CD1c-positive myeloid dendritic cell (primary cell): ENCODE measurements at regions not wholly inside any gene's neighbourhood (a gene's known extent, or its start where the extent isn't known, plus 50 kb on each side); places are given as distances from the start of the nearest gene placed in this dataset.

Experiments
- DNase-seq: peaks from one replicate; pipeline ENCODE4 v3.0.0-alpha.2; 2016; ENCODE audit errors: extremely low spot score

DNA sequence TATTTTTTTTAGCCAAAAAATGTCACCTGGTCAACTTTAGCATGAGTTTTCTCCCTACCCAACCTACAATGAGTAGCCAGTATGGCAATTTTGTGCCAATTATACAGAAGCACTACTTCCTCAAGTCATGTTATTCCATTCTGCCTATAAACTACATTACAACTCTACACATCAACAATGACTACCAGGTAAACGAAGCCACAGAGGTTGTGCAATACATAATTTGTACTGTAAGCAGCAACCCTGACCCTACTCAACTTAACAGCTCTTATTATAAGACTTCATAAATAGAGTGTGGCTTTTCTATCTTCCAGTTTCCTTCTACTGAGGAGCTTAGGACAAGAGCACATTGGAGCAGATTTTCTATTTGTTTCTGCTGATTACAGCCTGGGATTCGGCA lies 160.5 kb downstream of the HS3ST1 start:
- no peak for DNase-seq

DNA sequence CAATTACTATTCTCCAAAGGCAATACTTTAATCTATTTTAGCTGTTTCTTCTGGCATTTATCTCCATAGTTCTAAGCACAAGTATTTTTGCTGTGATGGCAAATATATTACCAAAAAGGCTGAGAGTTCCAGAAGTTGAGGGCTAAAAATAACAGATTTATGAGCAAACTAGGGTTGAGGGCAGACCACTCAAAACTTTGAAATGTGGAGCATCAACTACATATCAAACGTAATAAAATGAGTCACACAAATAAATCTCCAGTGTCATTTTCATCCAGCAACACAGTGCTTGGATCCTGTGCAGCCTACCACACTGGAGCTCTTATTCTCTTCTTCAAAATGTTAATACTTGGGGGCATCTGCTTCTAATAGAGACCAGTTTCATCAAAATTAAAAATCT lies 163.9 kb downstream of the HS3ST1 start:
- DNase-seq = no peak

DNA sequence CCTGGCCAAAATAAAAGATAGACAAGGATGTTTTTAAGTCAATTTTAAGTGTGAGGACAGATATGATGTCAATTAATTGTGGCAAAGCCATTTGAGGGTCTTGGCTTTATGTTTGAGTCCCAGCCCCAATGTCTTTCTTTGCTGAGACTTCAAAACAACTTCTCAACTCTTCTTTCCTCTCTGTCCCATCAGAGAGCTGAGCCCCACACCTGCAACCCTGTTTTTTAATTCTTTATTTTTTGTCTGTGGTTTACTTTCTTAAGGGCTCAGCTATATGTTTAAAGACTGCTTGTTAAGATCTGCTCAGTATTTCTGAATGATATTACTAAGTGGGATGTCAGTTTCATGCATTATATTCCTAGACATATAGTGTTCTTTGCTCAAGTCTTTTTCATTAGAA lies 164.3 kb downstream of the HS3ST1 start:
- no peak for DNase-seq

DNA sequence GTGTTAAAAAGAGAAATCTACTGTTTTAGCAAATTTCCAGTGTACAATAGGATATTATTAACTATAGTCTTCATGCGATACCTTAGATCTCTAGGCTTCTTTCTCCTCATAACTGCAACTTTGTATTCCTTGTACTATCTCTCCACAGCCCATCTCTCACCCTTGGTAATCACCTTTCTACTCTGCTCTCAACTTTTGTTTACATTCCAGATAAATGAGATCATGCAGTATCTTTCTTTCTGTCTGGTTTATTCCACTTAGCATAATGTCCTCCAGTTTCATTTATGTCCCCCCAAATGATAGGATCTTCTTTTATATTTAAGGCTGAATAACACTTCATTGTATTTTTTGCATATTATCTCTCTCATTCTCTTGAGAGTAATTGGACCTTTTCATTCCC lies 165.5 kb downstream of the HS3ST1 start:
- DNase-seq = no peak

DNA sequence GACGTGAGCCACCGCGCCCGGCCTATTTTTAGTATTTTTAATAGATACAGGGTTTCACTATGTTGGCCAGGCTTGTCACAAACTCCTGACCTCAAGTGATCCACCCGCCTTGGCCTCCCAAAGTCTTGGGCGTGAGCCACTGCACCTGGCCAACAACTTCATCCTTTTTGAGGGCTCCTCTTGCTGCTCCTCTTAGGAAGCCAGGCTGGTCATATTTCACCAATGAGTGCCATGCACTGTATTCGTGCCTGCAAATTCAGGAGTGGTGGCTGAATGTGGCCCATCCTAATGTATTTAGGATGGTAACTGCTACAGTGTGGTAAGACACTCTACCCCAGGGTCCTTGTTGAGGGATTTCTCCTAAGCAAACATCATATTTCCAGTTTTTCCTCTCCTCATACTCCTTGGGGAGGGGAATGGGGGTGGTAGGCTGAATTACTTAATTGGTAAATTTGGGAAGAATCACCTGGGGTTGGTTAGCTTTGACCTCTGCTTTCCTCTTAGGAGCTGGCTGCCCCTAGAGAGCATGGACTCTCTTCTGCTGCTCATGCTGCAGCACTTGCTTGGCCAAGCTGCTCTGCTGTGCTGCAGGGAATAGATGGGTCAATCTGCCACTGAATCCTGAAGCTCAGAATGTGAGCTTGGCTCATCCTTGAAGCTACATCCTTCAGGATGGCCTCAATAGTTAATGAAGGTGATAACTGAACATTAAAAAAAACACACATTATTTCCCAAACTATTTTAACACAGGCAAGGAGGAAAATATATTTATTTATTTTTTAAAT lies 167.4 kb downstream of the HS3ST1 start:
- no peak for DNase-seq

DNA sequence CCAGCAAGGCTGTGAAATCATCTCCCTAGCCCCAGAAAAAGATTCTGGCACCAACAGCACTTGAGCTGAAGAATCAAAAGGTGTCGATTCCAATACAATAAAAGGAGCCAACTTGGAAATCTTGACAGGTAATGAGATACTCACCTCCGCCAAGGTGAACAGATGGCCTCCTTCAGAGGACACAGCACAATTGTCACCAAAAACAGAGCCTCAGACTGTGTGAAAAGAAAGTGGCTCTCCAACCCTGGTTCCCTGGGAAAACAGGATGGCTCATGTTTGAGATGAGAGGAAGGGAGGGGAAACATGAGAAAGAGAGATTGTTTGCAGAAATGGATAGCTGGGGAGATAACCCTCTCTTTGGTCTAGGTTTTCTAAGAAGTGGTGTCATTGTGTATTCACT lies 168.9 kb downstream of the HS3ST1 start:
- no peak for DNase-seq

DNA sequence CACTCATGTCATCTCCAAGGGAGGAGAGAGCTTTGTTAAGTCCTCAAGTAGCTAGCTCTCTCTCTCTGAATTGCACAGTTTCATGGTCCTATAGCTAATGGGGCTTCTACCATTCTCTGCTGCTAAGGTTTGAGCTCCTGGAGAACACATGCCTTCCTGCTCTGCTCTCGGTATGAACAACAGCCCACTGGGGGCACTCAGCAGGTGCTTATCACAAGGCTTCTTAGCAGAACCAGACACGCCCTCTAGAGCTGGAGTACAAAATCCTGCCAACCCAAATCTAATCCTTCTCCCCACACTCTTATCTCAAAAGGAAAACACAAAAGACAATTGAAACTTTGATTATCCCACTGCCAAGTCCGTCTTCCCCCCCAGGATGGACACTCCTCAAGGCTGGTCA lies 176.5 kb downstream of the HS3ST1 start:
- no peak for DNase-seq

DNA sequence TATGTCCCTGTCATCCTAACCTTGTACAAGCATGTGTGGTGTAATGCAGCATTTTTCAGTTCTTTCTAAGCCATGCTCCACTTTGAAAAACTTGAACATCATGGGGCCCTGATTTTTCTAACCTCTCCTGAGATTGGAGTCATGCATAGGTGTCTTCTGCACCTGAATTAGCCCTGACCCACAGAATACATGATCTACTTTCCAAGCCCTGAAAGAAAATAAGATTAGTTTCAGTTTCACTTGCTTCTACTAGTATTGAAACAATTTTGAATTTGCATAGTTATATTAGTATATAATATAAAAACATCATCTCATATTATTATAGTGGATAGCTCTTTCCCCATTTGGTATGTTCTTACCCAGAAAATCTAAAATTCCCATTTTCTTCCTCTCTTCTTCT lies 178.2 kb downstream of the HS3ST1 start:
- no peak for DNase-seq

DNA sequence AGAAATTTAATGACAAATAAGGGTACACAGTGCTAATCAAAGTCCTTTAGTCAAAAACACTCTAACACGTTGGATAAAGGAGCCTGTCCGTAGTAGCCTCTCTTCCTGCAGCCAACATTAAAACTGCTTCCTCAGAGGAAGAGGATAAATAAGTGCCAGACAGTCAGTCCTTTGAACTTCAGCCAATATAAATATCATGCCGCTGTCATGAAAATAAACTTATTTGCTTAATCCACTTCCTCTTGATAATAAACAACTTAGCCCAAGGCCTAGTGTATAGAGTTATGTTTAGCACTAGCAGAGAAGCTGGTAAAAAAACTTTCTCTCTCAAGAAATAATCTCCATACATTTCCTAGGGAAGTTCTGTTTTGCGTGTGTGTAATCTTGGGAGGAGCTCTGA lies 196.7 kb downstream of the HS3ST1 start:
- no peak for DNase-seq

DNA sequence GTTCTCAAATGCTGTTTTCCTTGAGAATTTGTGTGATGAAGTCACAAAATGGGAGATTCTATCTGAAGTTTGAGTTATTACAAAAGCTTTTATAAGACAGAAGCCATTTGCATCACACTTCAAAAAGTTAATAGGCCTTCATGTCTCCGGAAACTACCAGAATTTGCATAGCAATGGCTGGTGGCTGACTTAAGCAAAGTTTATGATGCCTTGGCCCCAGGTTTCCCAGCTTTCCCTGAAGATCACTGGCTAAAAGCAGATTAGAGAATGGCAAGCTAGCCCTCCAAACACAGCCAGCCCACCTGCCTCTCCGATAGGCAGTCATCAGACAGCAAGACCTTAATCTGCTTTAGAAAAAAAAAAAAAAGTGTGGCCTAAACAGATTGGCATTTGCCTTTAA lies 197.8 kb downstream of the HS3ST1 start:
- DNase-seq = no peak

DNA sequence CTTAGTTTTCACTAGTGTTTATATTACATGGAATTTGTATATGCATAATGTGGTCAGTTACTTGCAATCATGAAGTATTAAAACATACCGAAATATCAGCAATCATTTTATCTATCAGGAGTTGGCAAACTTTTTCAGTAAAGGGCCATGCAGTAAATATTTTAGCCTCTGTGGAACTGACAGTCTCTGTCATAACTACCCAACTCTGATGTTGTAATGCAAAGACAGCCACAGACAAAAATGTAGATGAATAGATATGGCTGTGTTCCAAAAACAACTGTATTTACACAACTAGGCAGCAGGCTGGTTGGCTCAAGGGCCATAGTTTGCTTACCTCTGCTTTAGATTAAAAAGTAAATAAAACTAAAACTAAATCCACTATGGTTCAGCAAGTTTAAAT lies 200.2 kb downstream of the HS3ST1 start:
- no peak for DNase-seq

DNA sequence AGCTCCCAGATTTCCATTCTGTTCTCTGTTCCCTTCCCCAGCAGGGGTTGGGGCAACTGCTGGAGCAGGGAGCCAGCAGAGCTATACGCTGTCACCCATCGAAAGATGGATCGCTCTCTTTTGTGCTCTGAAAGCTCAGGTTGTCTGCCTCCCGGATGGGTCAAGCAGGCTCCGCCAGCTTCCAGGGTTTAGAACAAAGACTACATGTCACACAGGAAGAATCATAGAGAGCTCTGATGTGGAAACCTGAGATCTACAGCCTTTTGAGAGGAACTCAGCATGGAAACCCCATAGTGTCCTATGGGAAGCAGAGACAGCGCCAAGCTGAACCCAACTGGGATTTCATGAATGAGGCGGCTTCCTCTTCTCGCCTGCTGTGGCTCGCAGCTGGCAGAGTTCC lies 205.4 kb downstream of the HS3ST1 start:
- DNase-seq = no peak

DNA sequence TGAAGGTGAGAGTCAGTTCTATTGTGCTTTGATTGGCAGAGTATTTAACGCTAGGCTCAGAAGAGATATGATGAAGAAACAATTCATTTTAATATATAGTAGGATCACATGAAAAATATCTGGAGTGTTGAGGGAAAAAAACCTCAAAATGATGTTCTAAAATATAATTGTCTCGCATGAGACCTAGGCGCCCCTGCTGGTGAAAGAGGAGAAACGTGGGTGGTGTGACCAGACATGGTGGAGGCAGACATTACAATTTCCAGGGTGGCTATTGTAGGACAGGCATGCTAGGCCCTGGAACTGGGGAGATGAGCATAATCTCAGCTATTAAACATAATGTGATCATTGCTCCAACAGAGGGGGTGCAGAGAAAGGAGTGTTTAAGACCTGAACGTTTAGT lies 210.0 kb downstream of the HS3ST1 start:
- no peak for DNase-seq

DNA sequence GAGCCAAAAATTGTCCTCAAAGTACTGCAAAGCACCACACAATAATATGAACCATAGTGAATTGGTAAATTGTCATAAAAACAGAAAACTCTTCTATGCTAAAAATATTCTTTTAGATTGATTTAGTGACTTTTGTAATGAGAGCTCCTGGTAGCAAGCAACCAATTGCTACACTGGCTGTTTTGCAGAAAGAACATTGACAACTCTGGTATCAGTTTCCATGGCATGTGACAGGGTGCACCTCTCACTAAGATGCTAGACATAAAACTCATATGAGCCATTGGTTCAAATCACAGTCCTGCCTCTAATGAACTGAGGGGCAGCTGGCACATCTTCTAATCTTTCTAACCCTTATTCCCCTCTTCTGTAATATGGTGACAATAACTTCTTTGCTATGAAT lies 212.2 kb downstream of the HS3ST1 start:
- DNase-seq = no peak

DNA sequence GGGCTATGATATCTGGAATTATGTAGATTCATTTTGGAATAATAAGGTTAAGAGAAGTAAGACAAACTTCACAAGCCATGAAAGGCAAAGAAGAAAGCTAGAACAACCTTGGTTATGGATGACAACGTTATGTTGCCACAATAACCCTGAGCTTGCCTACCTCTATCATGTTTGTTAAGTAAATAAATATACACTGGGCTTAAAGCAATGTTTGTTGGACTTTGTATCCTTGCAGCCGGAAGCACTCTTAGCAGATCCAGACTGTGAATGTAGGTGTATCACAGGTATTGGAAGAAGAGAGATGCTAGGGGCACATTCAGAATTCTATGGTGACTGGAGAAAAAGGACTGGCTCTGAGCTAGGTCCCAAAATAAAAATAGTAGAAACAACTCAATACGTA lies 214.4 kb downstream of the HS3ST1 start:
- no peak for DNase-seq

DNA sequence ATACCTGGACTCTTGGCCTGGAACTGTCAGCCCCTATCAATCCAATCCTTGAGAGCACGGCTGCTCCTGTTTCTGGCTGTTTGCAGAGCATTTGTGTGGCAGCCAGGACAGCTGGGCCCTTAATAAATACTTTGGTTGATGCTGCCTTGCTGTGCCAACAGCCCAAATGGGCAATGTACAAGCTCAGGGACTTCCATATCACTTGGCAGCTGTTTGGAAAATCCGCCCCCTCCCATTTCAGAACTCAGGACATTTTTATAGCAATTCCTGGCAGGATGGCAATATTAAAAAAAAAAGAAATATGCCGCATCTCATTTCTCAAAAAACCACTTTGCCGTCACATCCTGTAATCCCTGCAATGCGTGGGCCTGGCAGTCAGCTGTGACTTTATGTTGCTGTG lies 218.9 kb downstream of the HS3ST1 start:
- DNase-seq = no peak

DNA sequence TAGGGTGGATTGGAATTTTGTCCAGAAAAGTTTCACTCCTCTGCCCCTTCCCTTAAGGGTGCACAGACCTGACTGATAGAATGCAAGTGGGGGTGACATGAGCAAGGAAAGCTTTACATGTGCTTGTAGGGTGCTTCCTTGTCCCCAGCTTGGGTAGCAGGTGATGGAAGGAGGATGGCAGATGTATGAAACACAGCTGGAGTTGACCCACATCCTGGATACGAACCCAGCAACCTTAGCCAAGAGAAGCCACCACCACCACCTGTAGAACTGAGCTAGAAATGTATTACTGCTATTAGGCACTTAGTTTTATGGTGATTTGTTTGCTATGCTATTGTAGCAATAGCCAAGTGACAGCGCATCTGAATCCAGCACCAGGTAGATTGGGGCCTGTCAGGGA lies 227.4 kb downstream of the HS3ST1 start:
- no peak for DNase-seq

DNA sequence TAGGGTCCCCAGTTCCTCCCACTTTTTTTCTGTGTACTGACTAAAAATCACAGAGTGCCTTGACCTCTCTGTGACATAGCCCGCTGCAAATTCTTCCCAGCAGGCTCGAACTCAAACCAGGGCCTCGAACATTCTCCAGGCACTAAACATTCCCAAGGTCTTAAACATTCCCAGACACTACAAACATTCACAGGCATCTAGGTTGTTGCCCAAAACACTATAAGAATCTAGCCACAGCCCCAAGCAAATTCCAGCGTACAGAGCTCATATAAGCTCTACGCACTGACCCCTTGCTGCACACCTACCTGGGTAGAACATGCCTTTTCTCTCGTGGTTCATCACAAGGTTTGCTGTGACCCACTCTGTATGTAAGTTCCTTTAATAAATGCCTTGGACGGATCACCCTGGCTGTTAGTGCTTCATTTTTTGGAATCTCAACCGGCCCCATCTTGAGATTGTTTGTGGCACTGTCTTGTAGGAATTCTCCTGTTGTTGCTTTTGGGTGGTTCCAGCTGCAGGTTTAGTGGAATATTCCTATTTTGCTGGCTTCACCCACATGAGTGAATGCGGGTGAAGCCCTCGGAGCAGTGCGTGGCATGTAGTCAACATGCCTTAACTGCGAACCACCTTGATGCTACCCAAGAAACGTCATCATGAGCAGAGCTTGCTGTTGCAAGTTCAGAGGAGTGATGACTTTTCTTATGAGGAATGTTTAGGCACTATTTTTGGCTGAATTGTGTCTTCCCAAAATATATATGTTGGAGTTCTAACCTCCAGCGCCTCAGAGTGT lies 230.0 kb downstream of the HS3ST1 start:
- no peak for DNase-seq

DNA sequence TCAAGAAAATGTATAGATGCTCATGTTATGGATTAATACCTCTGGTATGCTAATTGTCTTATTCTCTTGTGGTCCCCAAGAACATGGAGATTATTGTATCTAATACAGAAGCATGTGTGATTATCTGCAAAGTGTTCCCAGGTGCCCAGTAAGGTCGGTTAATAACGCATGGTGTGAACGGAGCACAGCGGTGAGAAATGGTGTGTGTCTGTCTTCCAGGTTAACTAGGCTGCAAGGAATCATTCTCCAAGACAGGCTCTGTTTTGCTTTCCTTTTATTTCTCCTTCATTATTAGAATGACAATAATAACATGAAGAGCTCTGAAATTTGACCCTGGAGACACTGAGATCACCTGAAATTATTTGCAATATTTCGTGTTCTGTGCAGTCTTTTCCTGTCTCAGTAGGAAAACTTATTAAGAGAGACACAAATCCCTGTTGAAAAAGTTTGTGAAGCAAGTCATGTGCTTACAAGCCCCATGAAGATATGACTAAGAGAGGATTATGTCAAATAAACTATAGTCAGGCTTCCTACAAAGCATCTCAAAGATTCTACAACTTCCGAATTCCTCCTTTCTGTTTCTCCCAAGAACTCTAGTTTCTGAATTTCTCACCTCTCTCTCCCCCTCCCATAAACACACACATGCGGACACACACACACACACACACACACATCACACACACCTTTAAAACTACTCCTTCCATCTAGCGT lies 230.9 kb downstream of the HS3ST1 start:
- DNase-seq = no peak

DNA sequence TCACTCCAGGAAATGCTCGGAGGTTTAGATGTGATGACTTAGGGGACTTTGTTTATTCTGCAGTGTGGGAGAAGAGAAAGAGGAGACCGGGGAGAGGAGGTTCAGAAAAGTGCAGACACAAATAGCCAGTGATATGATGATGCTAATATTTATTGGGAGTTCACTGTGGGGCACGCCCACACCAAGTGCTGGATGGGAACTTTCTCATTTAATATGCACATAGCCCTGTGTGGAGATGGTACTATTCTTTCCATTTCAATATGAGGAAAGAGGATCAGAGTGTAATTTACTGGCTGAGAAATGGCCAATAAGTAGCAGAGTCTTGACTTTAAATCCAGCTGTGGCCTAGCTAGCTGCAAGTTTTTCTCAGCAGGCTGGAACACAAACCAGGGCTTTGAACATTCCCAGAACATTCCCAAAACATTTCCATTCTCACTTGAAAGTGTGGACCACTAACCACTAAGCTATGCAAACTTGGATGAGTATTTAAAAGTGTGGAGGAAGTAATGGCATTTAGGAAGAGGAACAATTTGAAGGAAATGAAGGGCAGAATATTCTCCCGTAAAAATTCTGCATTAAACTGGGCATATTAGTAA lies 231.7 kb downstream of the HS3ST1 start:
- no peak for DNase-seq

DNA sequence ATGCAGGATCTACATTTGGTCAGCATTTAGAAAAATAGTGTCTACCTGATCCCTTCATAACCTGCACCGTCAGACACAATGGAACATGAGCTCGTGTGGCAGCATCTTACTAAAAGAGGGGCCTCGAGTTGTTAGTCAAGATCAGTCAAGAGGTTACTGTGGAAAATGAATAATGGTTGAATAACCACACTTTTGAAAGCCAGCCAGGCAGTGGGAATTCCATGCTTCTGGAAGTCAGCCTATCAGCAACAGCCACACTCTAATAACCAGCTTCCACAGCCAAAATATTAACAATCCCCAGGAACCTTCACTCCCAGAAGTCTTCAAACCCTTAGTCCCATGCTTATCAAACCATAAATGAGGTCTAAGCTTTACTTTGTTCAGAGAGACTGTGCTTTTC lies 234.3 kb downstream of the HS3ST1 start:
- DNase-seq = no peak

DNA sequence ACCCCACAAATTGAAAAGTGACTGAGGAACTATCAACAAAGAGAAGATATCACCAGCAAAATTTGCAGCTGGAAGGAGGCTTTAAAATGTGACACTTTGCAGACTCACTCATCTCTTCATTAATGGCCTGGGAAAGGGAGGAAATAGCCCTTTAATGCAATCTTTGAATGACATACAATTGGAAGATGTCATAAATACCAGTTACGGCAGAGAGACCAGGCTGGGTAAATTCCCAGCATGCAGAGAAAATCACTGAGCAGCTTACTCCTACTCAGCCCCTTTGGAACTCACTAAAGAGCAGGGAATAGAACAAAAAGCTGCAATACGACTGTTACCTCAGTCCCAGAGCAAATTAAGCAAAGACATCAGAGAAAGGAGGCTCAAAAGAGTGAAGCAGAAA lies 238.9 kb downstream of the HS3ST1 start:
- no peak for DNase-seq

DNA sequence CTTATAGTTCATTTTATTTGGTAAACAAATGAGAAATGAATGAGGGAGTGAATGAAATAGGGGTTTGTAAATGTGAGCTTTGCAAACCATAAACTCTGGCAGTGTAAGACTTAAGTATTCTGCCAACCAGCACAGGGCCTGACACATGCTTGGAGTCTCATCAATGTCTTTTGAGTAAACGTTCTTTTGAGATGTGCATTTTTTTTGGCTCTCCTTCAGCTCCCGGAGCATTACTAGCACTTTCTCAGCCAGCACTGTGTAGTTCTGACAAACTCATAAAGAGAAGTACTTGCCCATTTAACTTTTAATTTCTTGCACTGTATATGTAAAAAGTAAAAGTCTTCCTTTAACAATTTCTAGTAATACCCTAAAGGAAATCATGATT lies 245.3 kb downstream of the HS3ST1 start:
- DNase-seq = no peak
